ENCODE measurements at regions not wholly inside any gene's neighbourhood (a gene's known extent, or its start where the extent isn't known, plus 50 kb on each side); places are given as distances from the start of the nearest gene placed in this dataset.

DNA sequence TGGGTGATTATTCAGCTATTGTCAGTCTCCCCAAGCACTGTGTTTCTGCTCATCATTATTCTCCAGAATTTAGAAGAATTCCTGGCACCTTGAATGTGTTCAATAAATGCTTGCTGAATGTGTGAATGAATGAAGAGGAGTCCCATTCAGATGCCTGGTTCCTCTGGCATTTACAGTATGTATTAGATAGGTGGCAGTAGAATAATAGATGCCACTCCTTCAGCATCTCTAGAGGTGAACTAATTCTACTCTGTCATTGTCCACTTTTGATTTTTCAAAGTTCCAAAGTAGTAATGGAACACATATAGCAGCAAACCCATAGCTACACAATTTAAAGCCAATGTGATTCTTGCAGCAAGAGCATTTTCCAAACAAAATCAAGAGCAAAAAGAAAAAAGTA lies 118.9 kb upstream of the CEP162 start:
- Mint-ChIP-seq H3K36me3 (ENCODE audit: low read depth) (no peaks in the 10 kb centered on the region), H3K4me3 (no peak overlapping the region), H3K27me3 (no peaks in the 10 kb centered on the region), H3K9me3 (no peaks in the 10 kb centered on the region), H3K4me1 (ENCODE audit: low read depth) (no peaks in the 10 kb centered on the region), H3K27ac (no peak overlapping the region)
- Histone ChIP-seq H3K4me3 (ENCODE audit: low read length) (no peak overlapping the region), H3K27ac (ENCODE audit: low read depth in 1 of 2, low read length in 2 of 2) (no peak overlapping the region), H3K9me3 (ENCODE audit: control insufficient read depth in 1 of 2, insufficient read depth in 1 of 2, low read length in 2 of 2) (no peaks in the 10 kb centered on the region), H3K36me3 (ENCODE audit: insufficient read depth, low read length) (no peaks in the 10 kb centered on the region), H3K4me1 (ENCODE audit: insufficient read depth, low read length) (no peaks in the 10 kb centered on the region), H3K27me3 (ENCODE audit: control insufficient read depth in 1 of 2, insufficient read depth in 2 of 2, low read length in 2 of 2) (no peaks in the 10 kb centered on the region)
- ATAC-seq (ENCODE audit: poor library complexity): no peak
- CTCF ChIA-PET: no interaction called here
- no peak for DNase-seq
- TF ChIP-seq, protein P1, sequence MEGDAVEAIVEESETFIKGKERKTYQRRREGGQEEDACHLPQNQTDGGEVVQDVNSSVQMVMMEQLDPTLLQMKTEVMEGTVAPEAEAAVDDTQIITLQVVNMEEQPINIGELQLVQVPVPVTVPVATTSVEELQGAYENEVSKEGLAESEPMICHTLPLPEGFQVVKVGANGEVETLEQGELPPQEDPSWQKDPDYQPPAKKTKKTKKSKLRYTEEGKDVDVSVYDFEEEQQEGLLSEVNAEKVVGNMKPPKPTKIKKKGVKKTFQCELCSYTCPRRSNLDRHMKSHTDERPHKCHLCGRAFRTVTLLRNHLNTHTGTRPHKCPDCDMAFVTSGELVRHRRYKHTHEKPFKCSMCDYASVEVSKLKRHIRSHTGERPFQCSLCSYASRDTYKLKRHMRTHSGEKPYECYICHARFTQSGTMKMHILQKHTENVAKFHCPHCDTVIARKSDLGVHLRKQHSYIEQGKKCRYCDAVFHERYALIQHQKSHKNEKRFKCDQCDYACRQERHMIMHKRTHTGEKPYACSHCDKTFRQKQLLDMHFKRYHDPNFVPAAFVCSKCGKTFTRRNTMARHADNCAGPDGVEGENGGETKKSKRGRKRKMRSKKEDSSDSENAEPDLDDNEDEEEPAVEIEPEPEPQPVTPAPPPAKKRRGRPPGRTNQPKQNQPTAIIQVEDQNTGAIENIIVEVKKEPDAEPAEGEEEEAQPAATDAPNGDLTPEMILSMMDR (IDR thresholded peaks at IDR 0.05): no peak
- POLR2A ChIA-PET: no interaction called here
- intact Hi-C loops (cut with DNase I, micrococcal nuclease): no loop called here

DNA sequence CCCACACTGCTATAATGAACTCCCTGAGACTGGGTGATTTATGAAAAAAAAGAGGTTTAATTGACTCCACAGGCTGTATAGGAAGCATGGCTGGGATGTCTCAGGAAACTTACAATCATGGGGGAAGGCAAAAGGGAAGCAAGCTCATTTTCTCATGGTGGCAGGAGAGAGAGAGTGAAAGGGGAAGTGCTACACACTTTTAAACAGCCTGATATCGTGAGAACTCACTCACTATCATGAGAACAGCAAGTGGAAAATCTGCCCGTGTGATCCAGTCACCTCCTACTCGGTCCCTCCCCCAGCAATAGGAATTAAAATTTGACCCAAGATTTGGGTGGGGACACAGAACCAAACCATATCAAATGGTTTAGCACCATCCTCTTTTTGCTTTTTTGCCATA lies 116.6 kb upstream of the CEP162 start:
- H3K9me3 Mint-ChIP-seq: no peaks in the 10 kb centered on the region
- TF ChIP-seq, protein P1 (IDR thresholded peaks at IDR 0.05): no peak
- H3K4me3 ChIP-seq (ENCODE audit: low read length): no peak overlapping the region
- H3K27me3 Mint-ChIP-seq: no peaks in the 10 kb centered on the region
- H3K4me1 ChIP-seq (ENCODE audit: insufficient read depth, low read length): no peaks in the 10 kb centered on the region
- H3K36me3 ChIP-seq (ENCODE audit: insufficient read depth, low read length): no peaks in the 10 kb centered on the region
- intact Hi-C loops (cut with DNase I, micrococcal nuclease): no loop called here
- no peaks in the 10 kb centered on the region for H3K27me3 ChIP-seq (ENCODE audit: control insufficient read depth in 1 of 2, insufficient read depth in 2 of 2, low read length in 2 of 2)
- no peak for DNase-seq
- POLR2A ChIA-PET: no interaction called here
- no peak overlapping the region for H3K27ac Mint-ChIP-seq
- H3K4me3 Mint-ChIP-seq: no peak overlapping the region
- CTCF ChIA-PET: interaction anchor here (0.7 kb wide), 1 partner anchor 744 kb away, joined by 4 read pairs; no protein-coding TSS in a partner anchor
- no peaks in the 10 kb centered on the region for H3K36me3 Mint-ChIP-seq (ENCODE audit: low read depth)
- H3K27ac ChIP-seq (ENCODE audit: low read depth in 1 of 2, low read length in 2 of 2): no peak overlapping the region
- no peak for ATAC-seq (ENCODE audit: poor library complexity)
- no peaks in the 10 kb centered on the region for H3K4me1 Mint-ChIP-seq (ENCODE audit: low read depth)
- peaks cover 0 to 6% of the 10 kb centered on the region in 2 experiments for H3K9me3 ChIP-seq (ENCODE audit: control insufficient read depth in 1 of 2, insufficient read depth in 1 of 2, low read length in 2 of 2)

DNA sequence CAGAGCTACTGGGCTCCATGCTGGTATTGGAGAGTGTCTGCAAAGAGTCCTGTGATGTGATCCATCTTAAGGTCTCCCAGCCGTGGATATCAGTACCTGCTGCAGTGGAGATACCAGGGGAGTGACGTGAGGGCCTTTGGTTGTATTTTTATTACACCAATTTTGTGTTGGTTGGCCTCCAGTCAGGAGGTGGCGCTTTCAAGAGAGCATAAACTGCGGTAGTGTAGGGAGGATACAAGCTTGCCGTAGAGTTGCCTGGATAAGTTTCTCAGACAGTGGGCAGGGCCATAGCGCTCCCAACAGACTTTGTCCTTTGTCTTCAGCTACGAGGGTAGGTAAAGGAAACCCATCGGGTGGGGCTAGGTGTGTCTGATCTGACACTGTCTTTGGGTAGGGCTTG lies 113.0 kb upstream of the CEP162 start:
- POLR2A ChIA-PET: no interaction called here
- H3K27ac Mint-ChIP-seq: no peak overlapping the region
- H3K36me3 ChIP-seq (ENCODE audit: insufficient read depth, low read length): no peaks in the 10 kb centered on the region
- H3K4me3 ChIP-seq (ENCODE audit: low read length): no peak overlapping the region
- H3K9me3 ChIP-seq (ENCODE audit: control insufficient read depth in 1 of 2, insufficient read depth in 1 of 2, low read length in 2 of 2): peaks cover 0 to 6% of the 10 kb centered on the region in 2 experiments
- CTCF ChIA-PET: no interaction called here
- DNase-seq (no peak), ATAC-seq (ENCODE audit: poor library complexity) (no peak)
- intact Hi-C loops (cut with DNase I, micrococcal nuclease): no loop called here
- no peak overlapping the region for H3K4me3 Mint-ChIP-seq
- TF ChIP-seq, protein P1 (IDR thresholded peaks at IDR 0.05): no peak
- H3K4me1 Mint-ChIP-seq (ENCODE audit: low read depth): no peaks in the 10 kb centered on the region
- H3K27me3 Mint-ChIP-seq: no peaks in the 10 kb centered on the region
- no peak overlapping the region for H3K27ac ChIP-seq (ENCODE audit: low read depth in 1 of 2, low read length in 2 of 2)
- H3K36me3 Mint-ChIP-seq (ENCODE audit: low read depth): no peaks in the 10 kb centered on the region
- no peaks in the 10 kb centered on the region for H3K4me1 ChIP-seq (ENCODE audit: insufficient read depth, low read length)
- peaks cover 10% of the 10 kb centered on the region for H3K9me3 Mint-ChIP-seq
- H3K27me3 ChIP-seq (ENCODE audit: control insufficient read depth in 1 of 2, insufficient read depth in 2 of 2, low read length in 2 of 2): no peaks in the 10 kb centered on the region
